Neural cell (in vitro differentiated cells): ENCODE measurements at regions not wholly inside any gene's neighbourhood (a gene's known extent, or its start where the extent isn't known, plus 50 kb on each side); places are given as distances from the start of the nearest gene placed in this dataset.

Experiments
- CTCF ChIP-seq: fragments of 450-650 bp; IDR thresholded peaks from 2 replicates; pipeline ENCODE4 v1.5.1; 2014; ENCODE audit warnings: antibody characterized with exemption, mild to moderate bottlenecking, moderate library complexity; ENCODE audit not compliant: poor library complexity, severe bottlenecking
- POLR2AphosphoS5 ChIP-seq: IDR thresholded peaks from 2 replicates; pipeline ENCODE4 v1.6.1; 2012

DNA sequence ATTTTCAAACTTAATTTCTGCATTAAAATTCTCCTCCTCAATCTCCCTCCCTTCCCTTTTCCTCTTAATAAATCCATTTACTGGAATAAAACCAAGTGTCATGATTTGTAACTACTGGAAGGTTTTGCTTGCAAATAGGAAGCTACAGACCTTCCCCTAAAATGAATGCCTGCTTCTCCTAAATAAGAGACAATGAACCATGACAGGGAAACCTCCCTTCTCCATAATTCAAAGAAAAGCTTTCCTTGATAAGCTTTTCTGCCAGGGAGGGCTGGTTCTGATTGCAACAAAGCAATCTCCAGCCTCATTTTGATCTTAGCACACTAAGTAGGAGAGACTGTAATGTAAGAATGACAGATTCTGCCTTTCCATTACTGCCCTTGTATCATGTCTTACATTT is 111.0 kb upstream of the CDH20 start:
- TF ChIP-seq POLR2AphosphoS5 (no peak), CTCF (no peak)
